HG03521 (cell line): ENCODE measurements at regions not wholly inside any gene's neighbourhood (a gene's known extent, or its start where the extent isn't known, plus 50 kb on each side); places are given as distances from the start of the nearest gene placed in this dataset.

Source experiments
- ATAC-seq: cut with Tn5 transposase; IDR thresholded peaks from one replicate; pipeline ENCODE4 v1.9.1; 2021; ENCODE audit warnings: mild to moderate bottlenecking, moderate library complexity; ENCODE audit not compliant: unreplicated experiment

DNA sequence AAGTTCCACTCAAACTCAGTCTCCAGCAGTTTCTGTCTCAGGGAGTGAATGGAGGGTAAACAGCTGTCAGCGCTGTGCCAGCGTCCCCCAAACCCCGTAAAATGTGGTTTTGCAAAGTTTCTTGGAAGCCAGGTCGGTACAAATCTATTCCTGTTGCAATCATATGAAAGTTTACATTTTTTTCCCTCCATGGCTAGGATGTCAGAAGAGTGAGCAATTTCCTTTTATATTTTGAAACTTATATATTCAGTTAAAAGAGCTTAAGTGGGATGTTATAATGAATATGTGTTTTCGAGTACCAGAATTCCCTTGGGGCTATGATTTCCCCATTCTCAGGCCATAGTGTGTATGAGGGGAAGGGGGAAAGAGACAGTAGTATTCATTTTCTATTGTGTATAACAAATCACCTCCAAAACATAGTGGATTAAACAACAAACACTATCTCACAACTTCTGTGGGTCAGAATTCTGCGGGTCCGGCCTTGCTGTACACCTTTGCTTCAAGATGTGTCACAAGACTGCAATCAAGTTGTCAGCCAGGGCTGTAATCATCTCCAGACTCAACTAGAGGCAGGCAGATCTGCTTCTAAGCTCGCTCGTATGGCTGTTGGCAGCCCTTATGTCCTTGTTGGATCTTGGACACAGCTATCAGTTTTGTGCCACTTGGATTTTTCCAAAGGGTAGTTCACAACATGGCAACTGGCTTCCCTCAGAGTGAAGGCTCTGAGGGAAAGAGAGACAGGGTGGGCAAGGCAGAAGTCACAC lies 107.4 kb downstream of the SNX18 start:
- ATAC-seq = no peak

- no peak for ATAC-seq
These were observed 104.2 kb downstream of the SNX18 start for GRCh38 chr5:54621709-54622108.

DNA sequence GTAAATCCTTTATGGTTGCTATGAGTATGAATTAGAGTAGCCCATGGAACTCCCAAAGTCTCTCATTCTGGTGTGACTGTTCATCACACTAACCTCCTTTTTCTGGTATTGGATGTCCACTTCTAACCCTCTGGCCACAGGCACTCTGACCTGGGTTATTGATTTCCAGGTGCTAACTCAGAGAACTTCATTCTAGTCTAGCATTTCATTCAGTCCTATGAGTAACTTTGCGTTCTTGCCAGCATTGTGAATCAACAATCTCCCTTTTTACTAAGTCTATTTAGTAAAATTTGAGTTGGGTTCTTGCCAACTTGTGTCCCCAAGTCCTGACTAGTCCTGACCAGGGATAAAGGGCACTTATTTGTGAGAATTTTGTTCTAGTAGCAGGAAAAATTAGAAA lies 103.5 kb downstream of the SNX18 start:
- no peak for ATAC-seq

DNA sequence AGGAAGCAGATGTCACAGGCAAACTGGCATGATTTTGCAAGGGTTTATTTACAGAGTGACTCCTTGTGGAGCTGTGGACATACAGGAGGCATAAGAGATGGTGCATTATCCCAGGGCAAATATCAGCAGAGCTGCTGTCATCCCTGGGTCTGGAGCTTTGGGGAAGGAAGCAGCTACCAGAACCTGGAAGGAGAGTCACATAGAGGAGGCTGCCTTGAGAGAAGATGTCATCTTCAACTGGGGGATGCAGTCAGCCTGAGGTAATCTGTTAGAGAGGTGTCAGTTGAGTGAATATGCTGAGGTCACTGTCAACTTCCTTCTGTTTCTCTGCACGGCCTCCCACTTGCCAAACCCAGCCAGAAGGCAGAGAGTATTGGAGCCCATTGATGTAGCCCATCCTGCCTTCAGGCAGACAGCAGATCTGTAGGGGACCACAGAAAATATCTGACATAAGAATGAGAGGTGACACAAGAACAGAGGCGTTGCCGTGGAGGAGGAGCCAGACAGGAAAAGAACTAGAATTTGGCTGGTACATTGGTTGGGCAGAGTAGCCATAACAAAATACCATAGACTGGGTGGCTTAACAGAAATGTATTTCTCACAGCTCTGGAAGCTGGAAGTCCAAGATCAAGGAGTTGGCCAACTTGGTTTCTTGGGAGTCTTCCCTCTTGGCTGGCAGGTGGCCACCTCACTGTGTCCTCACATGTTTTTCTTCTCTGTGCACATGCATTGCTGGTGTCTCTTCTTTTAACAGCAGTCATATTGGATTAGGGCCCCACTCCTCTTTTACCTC lies 102.8 kb downstream of the SNX18 start:
- ATAC-seq = no peak

GRCh38 chr5:54619731-54620130 lies 102.2 kb downstream of the SNX18 start:
- ATAC-seq = no peak

GRCh38 chr5:54616518-54617220 lies 99.1 kb downstream of the SNX18 start:
- no peak for ATAC-seq

DNA sequence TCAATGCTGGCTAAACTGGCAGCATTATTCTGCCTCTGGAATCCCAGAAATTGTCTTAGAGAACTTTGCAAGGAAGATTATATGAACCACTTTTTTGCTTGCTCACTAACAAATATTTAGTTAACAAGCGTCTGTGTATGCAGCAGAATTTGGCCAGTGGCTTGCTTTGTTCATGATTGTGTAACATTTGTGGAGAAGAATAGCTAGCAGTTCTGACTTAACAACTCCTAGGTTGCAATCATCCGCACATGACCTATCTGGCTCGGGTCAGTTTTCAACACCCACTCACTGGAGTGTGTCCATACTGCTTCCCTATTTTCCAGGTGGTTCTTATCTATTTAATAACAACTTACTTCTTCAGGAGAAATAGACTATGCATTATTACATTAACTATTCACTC lies 98.5 kb downstream of the SNX18 start:
- no peak for ATAC-seq

- no peak for ATAC-seq
These were observed 97.8 kb downstream of the SNX18 start for GRCh38 chr5:54615381-54615780.

- no peak for ATAC-seq
These were observed 95.2 kb downstream of the SNX18 start for GRCh38 chr5:54612711-54613110.

GRCh38 chr5:54611290-54611951 lies 93.9 kb downstream of the SNX18 start:
- no peak for ATAC-seq

- peak; percentile 95 for ATAC-seq
These were observed 92.8 kb downstream of the SNX18 start for GRCh38 chr5:54610197-54610944.

DNA sequence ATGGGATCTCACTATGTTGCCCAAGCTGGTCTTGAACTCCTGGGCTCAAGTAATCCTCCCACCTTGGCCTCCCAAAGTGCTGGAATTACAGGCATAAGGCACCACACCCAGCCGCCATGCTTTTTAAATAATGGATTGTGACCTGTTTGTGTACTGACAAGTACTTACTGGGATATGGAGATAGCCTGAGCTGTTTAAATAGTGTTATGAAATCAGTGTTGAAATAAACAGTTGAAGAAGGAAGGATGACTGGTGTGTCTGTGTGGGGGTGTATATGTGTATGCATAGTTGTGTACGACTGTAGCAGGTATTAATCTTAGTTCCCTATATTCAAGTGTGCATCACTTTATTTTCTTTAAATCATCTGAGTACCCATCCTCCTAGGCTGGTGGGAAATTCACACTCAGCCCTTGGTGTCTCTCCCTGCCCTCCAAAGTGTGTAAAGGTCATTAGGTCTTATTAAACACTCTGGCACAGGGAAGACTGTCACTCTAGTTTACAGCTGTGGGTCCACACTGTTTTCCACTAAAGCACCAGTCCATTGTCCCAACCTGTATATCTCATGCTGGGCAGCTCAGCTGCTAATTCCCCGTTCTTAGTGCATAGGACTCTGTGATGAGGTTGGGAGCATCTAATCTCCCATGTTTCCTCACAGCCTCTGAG lies 91.0 kb downstream of the SNX18 start:
- ATAC-seq = no peak

- no peak for ATAC-seq
These were observed 89.4 kb downstream of the SNX18 start for GRCh38 chr5:54607006-54607405.

- ATAC-seq = no peak
These were observed 85.8 kb downstream of the SNX18 start for GRCh38 chr5:54603372-54603771.

DNA sequence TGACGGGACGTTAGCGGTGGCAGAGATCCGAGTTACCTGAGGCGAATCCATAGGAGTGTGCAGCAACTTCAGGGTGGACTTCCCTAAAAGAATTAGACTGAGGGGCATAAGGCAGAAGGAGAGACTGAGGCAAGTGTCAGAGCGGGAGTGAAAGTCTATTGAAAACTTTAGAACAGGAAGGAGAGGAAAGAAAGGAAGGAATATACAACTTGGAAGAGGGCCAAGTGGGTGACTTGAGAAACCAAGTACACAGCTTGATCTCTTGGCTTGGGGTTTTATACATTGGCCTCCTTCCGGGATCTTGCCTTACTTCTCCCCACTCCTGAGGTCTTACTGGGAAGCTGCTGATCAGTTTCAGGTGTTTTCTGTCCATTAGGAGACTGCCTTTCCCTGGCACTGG lies 84.9 kb downstream of the SNX18 start:
- ATAC-seq = no peak

DNA sequence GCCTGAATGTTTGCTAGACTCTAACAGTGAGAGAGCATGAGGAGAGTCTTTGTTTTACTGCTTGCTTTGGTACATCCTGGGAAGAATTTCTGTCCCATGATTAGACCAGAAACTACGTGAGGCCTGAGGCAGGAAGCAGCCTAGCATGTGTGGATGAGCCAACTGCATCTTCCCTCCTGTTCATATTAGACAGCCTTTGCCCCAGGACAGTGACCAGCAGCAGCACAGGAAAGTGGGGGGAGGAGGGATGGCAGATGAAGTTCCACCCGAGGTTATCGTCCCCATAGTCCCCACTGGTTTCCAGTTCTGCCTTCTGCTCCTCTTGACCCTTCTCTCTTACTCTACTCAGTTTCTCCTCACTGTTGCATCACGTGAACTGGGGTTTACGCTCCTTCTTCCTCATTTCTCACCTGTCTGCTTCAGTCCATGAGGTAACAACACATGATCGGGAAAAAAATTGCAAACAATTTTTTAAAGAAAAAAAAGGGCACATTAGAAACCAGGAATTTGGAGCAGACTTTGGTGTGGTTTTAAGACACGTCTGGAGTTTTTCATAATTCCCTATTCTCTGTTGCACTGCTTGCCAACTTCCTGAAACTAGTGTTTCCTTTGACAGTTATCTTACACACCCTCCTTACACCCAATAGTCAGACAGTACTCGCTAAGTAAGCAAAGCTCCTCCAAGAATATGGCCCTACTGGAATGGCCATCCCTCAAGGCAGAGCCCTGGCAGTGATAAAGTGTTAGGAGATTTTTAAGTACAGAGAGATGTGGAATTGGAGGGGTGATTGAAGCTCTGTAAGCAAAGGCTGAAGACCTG lies 84.1 kb downstream of the SNX18 start:
- ATAC-seq = no peak
